ENCODE measurements at regions not wholly inside any gene's neighbourhood (a gene's known extent, or its start where the extent isn't known, plus 50 kb on each side); places are given as distances from the start of the nearest gene placed in this dataset.

DNA sequence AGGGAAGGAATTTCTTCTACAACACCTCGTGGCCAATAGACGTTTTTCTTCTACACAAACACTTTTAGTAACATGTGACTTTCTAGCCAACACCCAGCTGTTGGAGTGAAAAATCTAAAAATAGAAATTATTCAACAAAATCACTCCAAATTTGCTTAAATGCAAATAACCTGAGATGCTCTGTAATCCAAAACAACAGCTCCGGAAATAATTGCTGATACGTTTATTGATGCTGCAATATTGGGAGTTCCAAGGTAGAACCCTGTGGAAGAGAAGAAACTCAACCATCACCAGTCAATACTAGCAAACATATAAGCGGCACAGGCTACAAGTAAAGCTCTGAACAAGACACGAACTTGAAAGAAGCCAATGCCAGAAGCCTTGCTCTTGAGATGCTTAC, 230.6 kb downstream of the ALDH8A1 start:
- H3K14ac ChIP-seq (ENCODE audit: low read length in 2 of 2) = no peak overlapping the region
- DNase-seq = no peak
- no peaks in the 10 kb centered on the region for H3K79me1 ChIP-seq (replicated peaks; ENCODE audit: low read length, poor library complexity, severe bottlenecking)
- no peaks in the 10 kb centered on the region for H3K4me1 ChIP-seq (ENCODE audit: control insufficient read depth, insufficient read depth, low read depth, low read length)
- H3K9ac ChIP-seq (ENCODE audit: low read length) = no peak overlapping the region
- H2BK5ac ChIP-seq (ENCODE audit: low read depth, low read length, poor library complexity, severe bottlenecking) = no peak overlapping the region
- no peak overlapping the region for H4K8ac ChIP-seq (ENCODE audit: low read length)
- no peak overlapping the region for H2BK12ac ChIP-seq (ENCODE audit: low read length in 2 of 2)
- H3K4me3 ChIP-seq (ENCODE audit: insufficient read depth in 1 of 2, low read depth in 1 of 2, low read length in 2 of 2) = no peak overlapping the region
- no peak overlapping the region for H3K27ac ChIP-seq (ENCODE audit: low read length, poor library complexity, severe bottlenecking)
- H2BK15ac ChIP-seq (ENCODE audit: low read depth, poor library complexity, severe bottlenecking) = no peak overlapping the region
- no peak overlapping the region for H3K4ac ChIP-seq (ENCODE audit: low read depth in 1 of 2, low read length in 2 of 2)
- no peak overlapping the region for H2AK5ac ChIP-seq (ENCODE audit: low read length, severe bottlenecking)
- no peak overlapping the region for H4K91ac ChIP-seq (ENCODE audit: low read length)
- no peak overlapping the region for H3K18ac ChIP-seq (ENCODE audit: low read depth in 1 of 2, low read length in 2 of 2)
- no peak overlapping the region for H2BK120ac ChIP-seq (ENCODE audit: low read depth, low read length)
- no peak overlapping the region for H2AFZ ChIP-seq (ENCODE audit: low read depth, low read length)
- H3K27me3 ChIP-seq (ENCODE audit: control insufficient read depth in 1 of 2, insufficient read depth in 1 of 2, low read length in 2 of 2) = no peaks in the 10 kb centered on the region
- H3K23ac ChIP-seq (ENCODE audit: low read length in 2 of 2) = no peak overlapping the region
- no peaks in the 10 kb centered on the region for H3K9me3 ChIP-seq (ENCODE audit: control insufficient read depth, low read length)
- no peak overlapping the region for H3K4me2 ChIP-seq (ENCODE audit: low read length, poor library complexity, severe bottlenecking)
- 79% methylated on average over 6 of the region's 6 CpGs for WGBS
- no peaks in the 10 kb centered on the region for H3K36me3 ChIP-seq (ENCODE audit: control insufficient read depth in 1 of 2, insufficient read depth in 2 of 2, low read depth in 1 of 2, low read length in 2 of 2)

DNA sequence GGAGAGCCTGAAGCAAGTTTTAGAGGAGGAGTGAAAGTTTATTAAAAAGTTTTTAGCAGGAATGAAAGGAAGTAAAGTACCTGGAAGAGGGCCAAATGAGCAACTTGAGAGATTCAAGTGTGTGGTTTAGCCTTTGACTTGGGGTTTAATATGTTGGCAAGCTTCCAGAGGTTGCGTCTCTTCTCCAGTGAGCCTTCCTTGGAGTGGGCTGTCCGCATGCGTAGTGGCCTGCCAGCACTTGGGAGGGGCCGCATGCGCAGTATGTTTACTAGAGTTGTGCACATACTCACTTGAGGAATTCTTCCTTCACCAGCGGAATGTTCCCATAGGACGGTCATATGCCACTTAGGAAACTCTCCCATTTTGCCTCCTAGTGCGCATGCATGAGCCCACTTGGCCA, 235.2 kb downstream of the ALDH8A1 start:
- Histone ChIP-seq H4K8ac (ENCODE audit: low read length) (no peak overlapping the region), H3K9ac (ENCODE audit: low read length) (no peak overlapping the region), H2BK12ac (ENCODE audit: low read length in 2 of 2) (no peak overlapping the region), H3K4me2 (ENCODE audit: low read length, poor library complexity, severe bottlenecking) (no peak overlapping the region), H4K91ac (ENCODE audit: low read length) (no peak overlapping the region), H2BK120ac (ENCODE audit: low read depth, low read length) (no peak overlapping the region), H3K9me3 (ENCODE audit: control insufficient read depth, low read length) (no peaks in the 10 kb centered on the region), H3K4me1 (ENCODE audit: control insufficient read depth, insufficient read depth, low read depth, low read length) (no peaks in the 10 kb centered on the region), H3K4me3 (ENCODE audit: insufficient read depth in 1 of 2, low read depth in 1 of 2, low read length in 2 of 2) (no peak overlapping the region), H3K14ac (ENCODE audit: low read length in 2 of 2) (no peak overlapping the region), H3K27me3 (ENCODE audit: control insufficient read depth in 1 of 2, insufficient read depth in 1 of 2, low read length in 2 of 2) (no peaks in the 10 kb centered on the region), H2BK15ac (ENCODE audit: low read depth, poor library complexity, severe bottlenecking) (no peak overlapping the region), H2AFZ (ENCODE audit: low read depth, low read length) (no peak overlapping the region), H3K4ac (ENCODE audit: low read depth in 1 of 2, low read length in 2 of 2) (no peak overlapping the region), H3K27ac (ENCODE audit: low read length, poor library complexity, severe bottlenecking) (no peak overlapping the region), H3K79me1 (replicated peaks; ENCODE audit: low read length, poor library complexity, severe bottlenecking) (no peaks in the 10 kb centered on the region), H3K18ac (ENCODE audit: low read depth in 1 of 2, low read length in 2 of 2) (no peak overlapping the region), H3K36me3 (ENCODE audit: control insufficient read depth in 1 of 2, insufficient read depth in 2 of 2, low read depth in 1 of 2, low read length in 2 of 2) (no peaks in the 10 kb centered on the region), H2AK5ac (ENCODE audit: low read length, severe bottlenecking) (no peak overlapping the region), H3K23ac (ENCODE audit: low read length in 2 of 2) (no peak overlapping the region), H2BK5ac (ENCODE audit: low read depth, low read length, poor library complexity, severe bottlenecking) (no peak overlapping the region)
- 68% methylated on average over 8 of the region's 8 CpGs for WGBS
- peak; percentile 78 for DNase-seq

- DNase-seq = no peak
- H3K4me3 ChIP-seq (ENCODE audit: insufficient read depth in 1 of 2, low read depth in 1 of 2, low read length in 2 of 2) = no peak overlapping the region
These were observed 235.8 kb downstream of the ALDH8A1 start for GRCh38 chr6:134714113-134714512.

GRCh38 chr6:134712311-134712710, 237.6 kb downstream of the ALDH8A1 start:
- Histone ChIP-seq H2BK5ac (ENCODE audit: low read depth, low read length, poor library complexity, severe bottlenecking) (no peak overlapping the region), H3K27ac (ENCODE audit: low read length, poor library complexity, severe bottlenecking) (no peak overlapping the region), H3K4me1 (ENCODE audit: control insufficient read depth, insufficient read depth, low read depth, low read length) (no peaks in the 10 kb centered on the region), H3K4ac (ENCODE audit: low read depth in 1 of 2, low read length in 2 of 2) (no peak overlapping the region), H2AFZ (ENCODE audit: low read depth, low read length) (no peak overlapping the region), H2BK120ac (ENCODE audit: low read depth, low read length) (no peak overlapping the region), H2BK15ac (ENCODE audit: low read depth, poor library complexity, severe bottlenecking) (no peak overlapping the region), H3K4me2 (ENCODE audit: low read length, poor library complexity, severe bottlenecking) (no peak overlapping the region), H3K14ac (ENCODE audit: low read length in 2 of 2) (no peak overlapping the region), H3K9ac (ENCODE audit: low read length) (no peak overlapping the region), H3K4me3 (ENCODE audit: insufficient read depth in 1 of 2, low read depth in 1 of 2, low read length in 2 of 2) (no peak overlapping the region), H4K8ac (ENCODE audit: low read length) (no peak overlapping the region), H2BK12ac (ENCODE audit: low read length in 2 of 2) (no peak overlapping the region), H3K27me3 (ENCODE audit: control insufficient read depth in 1 of 2, insufficient read depth in 1 of 2, low read length in 2 of 2) (no peaks in the 10 kb centered on the region), H3K79me1 (replicated peaks; ENCODE audit: low read length, poor library complexity, severe bottlenecking) (no peaks in the 10 kb centered on the region), H3K18ac (ENCODE audit: low read depth in 1 of 2, low read length in 2 of 2) (no peak overlapping the region), H3K36me3 (ENCODE audit: control insufficient read depth in 1 of 2, insufficient read depth in 2 of 2, low read depth in 1 of 2, low read length in 2 of 2) (no peaks in the 10 kb centered on the region), H4K91ac (ENCODE audit: low read length) (no peak overlapping the region), H2AK5ac (ENCODE audit: low read length, severe bottlenecking) (no peak overlapping the region), H3K9me3 (ENCODE audit: control insufficient read depth, low read length) (no peaks in the 10 kb centered on the region), H3K23ac (ENCODE audit: low read length in 2 of 2) (no peak overlapping the region)
- DNase-seq = no peak

More at GRCh38 chr6:134714113-134714512, 235.8 kb downstream of the ALDH8A1 start:
- H3K4me1 ChIP-seq (ENCODE audit: control insufficient read depth, insufficient read depth, low read depth, low read length) = no peaks in the 10 kb centered on the region
- 90% methylated on average over 3 of the region's 4 CpGs for WGBS
- no peaks in the 10 kb centered on the region for H3K79me1 ChIP-seq (replicated peaks; ENCODE audit: low read length, poor library complexity, severe bottlenecking)
- H4K91ac ChIP-seq (ENCODE audit: low read length) = no peak overlapping the region
- H2BK120ac ChIP-seq (ENCODE audit: low read depth, low read length) = no peak overlapping the region
- no peak overlapping the region for H3K4me2 ChIP-seq (ENCODE audit: low read length, poor library complexity, severe bottlenecking)
- H2BK5ac ChIP-seq (ENCODE audit: low read depth, low read length, poor library complexity, severe bottlenecking) = no peak overlapping the region
- H3K14ac ChIP-seq (ENCODE audit: low read length in 2 of 2) = no peak overlapping the region
- H4K8ac ChIP-seq (ENCODE audit: low read length) = no peak overlapping the region
- no peak overlapping the region for H2AK5ac ChIP-seq (ENCODE audit: low read length, severe bottlenecking)
- no peak overlapping the region for H3K9ac ChIP-seq (ENCODE audit: low read length)
- no peak overlapping the region for H2BK12ac ChIP-seq (ENCODE audit: low read length in 2 of 2)
- no peak overlapping the region for H3K18ac ChIP-seq (ENCODE audit: low read depth in 1 of 2, low read length in 2 of 2)
- no peak overlapping the region for H2AFZ ChIP-seq (ENCODE audit: low read depth, low read length)
- no peak overlapping the region for H3K4ac ChIP-seq (ENCODE audit: low read depth in 1 of 2, low read length in 2 of 2)
- H3K27ac ChIP-seq (ENCODE audit: low read length, poor library complexity, severe bottlenecking) = no peak overlapping the region
- no peaks in the 10 kb centered on the region for H3K36me3 ChIP-seq (ENCODE audit: control insufficient read depth in 1 of 2, insufficient read depth in 2 of 2, low read depth in 1 of 2, low read length in 2 of 2)
- no peaks in the 10 kb centered on the region for H3K9me3 ChIP-seq (ENCODE audit: control insufficient read depth, low read length)
- H3K27me3 ChIP-seq (ENCODE audit: control insufficient read depth in 1 of 2, insufficient read depth in 1 of 2, low read length in 2 of 2) = no peaks in the 10 kb centered on the region
- H3K23ac ChIP-seq (ENCODE audit: low read length in 2 of 2) = no peak overlapping the region
- H2BK15ac ChIP-seq (ENCODE audit: low read depth, poor library complexity, severe bottlenecking) = no peak overlapping the region

All from mesenchymal stem cell (in vitro differentiated cells and primary cell).